ENCODE measurements at regions not wholly inside any gene's neighbourhood (a gene's known extent, or its start where the extent isn't known, plus 50 kb on each side); places are given as distances from the start of the nearest gene placed in this dataset.

DNA sequence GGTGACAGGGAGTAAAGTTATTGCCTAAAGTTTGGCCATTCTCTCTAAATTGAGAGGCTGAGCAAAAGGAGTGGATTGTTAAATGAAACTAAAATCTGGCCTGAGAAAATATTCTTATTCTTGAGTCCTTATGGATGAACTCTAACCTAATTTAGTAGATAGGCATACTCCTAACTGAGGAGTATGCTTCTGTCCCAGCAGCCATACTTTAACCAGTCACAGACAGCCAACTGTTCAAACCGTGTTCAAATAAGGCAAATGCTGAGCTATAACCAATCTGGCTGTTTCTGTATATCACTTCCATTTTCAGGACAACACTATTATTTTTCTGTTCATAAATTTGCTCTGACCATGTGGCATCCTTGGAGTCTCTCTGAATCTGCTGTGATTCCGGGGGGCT, 75.9 kb upstream of the RERGL start:
- TF ChIP-seq POLR2A (IDR thresholded peaks at IDR 0.05; ENCODE audit: low read depth) (no peak), EP300 (IDR thresholded peaks at IDR 0.05) (no peak), POLR2AphosphoS5 (IDR thresholded peaks at IDR 0.05) (no peak)
- TF ChIP-seq, protein P1, sequence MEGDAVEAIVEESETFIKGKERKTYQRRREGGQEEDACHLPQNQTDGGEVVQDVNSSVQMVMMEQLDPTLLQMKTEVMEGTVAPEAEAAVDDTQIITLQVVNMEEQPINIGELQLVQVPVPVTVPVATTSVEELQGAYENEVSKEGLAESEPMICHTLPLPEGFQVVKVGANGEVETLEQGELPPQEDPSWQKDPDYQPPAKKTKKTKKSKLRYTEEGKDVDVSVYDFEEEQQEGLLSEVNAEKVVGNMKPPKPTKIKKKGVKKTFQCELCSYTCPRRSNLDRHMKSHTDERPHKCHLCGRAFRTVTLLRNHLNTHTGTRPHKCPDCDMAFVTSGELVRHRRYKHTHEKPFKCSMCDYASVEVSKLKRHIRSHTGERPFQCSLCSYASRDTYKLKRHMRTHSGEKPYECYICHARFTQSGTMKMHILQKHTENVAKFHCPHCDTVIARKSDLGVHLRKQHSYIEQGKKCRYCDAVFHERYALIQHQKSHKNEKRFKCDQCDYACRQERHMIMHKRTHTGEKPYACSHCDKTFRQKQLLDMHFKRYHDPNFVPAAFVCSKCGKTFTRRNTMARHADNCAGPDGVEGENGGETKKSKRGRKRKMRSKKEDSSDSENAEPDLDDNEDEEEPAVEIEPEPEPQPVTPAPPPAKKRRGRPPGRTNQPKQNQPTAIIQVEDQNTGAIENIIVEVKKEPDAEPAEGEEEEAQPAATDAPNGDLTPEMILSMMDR (IDR thresholded peaks at IDR 0.05), result no peak

All from esophagus muscularis mucosa (tissue), 4 donors.